ENCODE measurements at regions not wholly inside any gene's neighbourhood (a gene's known extent, or its start where the extent isn't known, plus 50 kb on each side); places are given as distances from the start of the nearest gene placed in this dataset.

GRCh38 chr15:96107916-96108315 lies 222.6 kb upstream of the NR2F2 start:
- H3K79me2 ChIP-seq (ENCODE audit: control insufficient read depth in 1 of 2, insufficient read depth in 2 of 2, low read length in 2 of 2) = no peaks in the 10 kb centered on the region
- H3K4me3 ChIP-seq (ENCODE audit: extremely low read depth in 1 of 4, insufficient read depth in 2 of 4, low read depth in 3 of 4, low read length in 4 of 4) = no peak overlapping the region
- no peaks in the 10 kb centered on the region for H3K9me3 ChIP-seq (ENCODE audit: insufficient read depth in 2 of 2, low read depth in 1 of 2, low read length in 1 of 2)
- H2AFZ ChIP-seq (ENCODE audit: low read length) = no peak overlapping the region
- no peaks in the 10 kb centered on the region for H3K23me2 ChIP-seq (ENCODE audit: low read depth, low read length)
- 82% methylated on average over 2 of the region's 2 CpGs; no CpG with 5 or more reads in 1 of the 2 experiments for WGBS, 2 experiments (ENCODE audit: extremely low coverage in 1 of 2, insufficient coverage in 1 of 2, insufficient read length in 1 of 2, insufficient replicate concordance in 2 of 2, low coverage in 1 of 2, low lambda C conversion rate in 2 of 2, missing lambda C conversion rate in 1 of 2)
- DNase-seq (ENCODE audit: low read depth in 1 of 2, low spot score in 2 of 2) (no peak), FAIRE-seq (no peak)
- no peaks in the 10 kb centered on the region for H3K79me1 ChIP-seq (ENCODE audit: low read depth, low read length)
- no peaks in the 10 kb centered on the region for H3K4me1 ChIP-seq (replicated peaks in 1 of 4; ENCODE audit: control insufficient read depth in 3 of 4, insufficient read depth in 4 of 4, low read length in 3 of 4)
- ChIA-PET POLR2A (ENCODE audit: partially characterized antibody) (no interaction called here), CTCF (ENCODE audit: partially characterized antibody) (interaction anchor here (1.4 kb wide), 1 partner anchor 14 kb away, joined by 3 read pairs; no protein-coding TSS in a partner anchor)
- no peaks in the 10 kb centered on the region for H3K36me3 ChIP-seq (ENCODE audit: control insufficient read depth in 2 of 4, insufficient read depth in 4 of 4, low read length in 3 of 4)
- H2BK15ac ChIP-seq (ENCODE audit: low read length) = no peak overlapping the region
- no peak overlapping the region for H3K56ac ChIP-seq (replicated peaks; ENCODE audit: insufficient read length, low read depth, low read length)
- H3K27me3 ChIP-seq (replicated peaks in 1 of 4; ENCODE audit: control insufficient read depth in 3 of 4, extremely low read depth in 1 of 4, insufficient read depth in 3 of 4, low read length in 3 of 4) = no peaks in the 10 kb centered on the region
- H4K8ac ChIP-seq (ENCODE audit: extremely low read depth, insufficient read depth, low read length) = no peak overlapping the region
- no peak overlapping the region for H3K14ac ChIP-seq (ENCODE audit: insufficient read length)
- H2BK5ac ChIP-seq (ENCODE audit: low read depth, low read length) = no peak overlapping the region
- no peak overlapping the region for H2BK120ac ChIP-seq (replicated peaks; ENCODE audit: low read depth, low read length)
- no peak overlapping the region for H4K91ac ChIP-seq (replicated peaks; ENCODE audit: insufficient read length, low read length)
- H2BK12ac ChIP-seq (ENCODE audit: low read depth, low read length) = no peak overlapping the region
- H4K20me1 ChIP-seq (replicated peaks in 1 of 2; ENCODE audit: control insufficient read depth in 1 of 2, insufficient read depth in 2 of 2, low read length in 2 of 2) = no peaks in the 10 kb centered on the region
- H2AK5ac ChIP-seq (ENCODE audit: low read depth, low read length) = no peak overlapping the region
- no peak overlapping the region for H3K4ac ChIP-seq (replicated peaks; ENCODE audit: insufficient read length, low read depth, low read length)
- H3K9ac ChIP-seq (replicated peaks in 1 of 4; ENCODE audit: extremely low read depth in 1 of 4, low read depth in 3 of 4, low read length in 3 of 4) = no peak overlapping the region
- H2BK20ac ChIP-seq (ENCODE audit: low read length) = no peak overlapping the region
- H3K23ac ChIP-seq (ENCODE audit: insufficient read length) = no peak overlapping the region
- no peak overlapping the region for H3K18ac ChIP-seq (ENCODE audit: extremely low read depth, low read length)
- no peak overlapping the region for H3K4me2 ChIP-seq (ENCODE audit: insufficient read depth in 1 of 2, low read depth in 2 of 2, low read length in 2 of 2)
- no peak overlapping the region for H4K5ac ChIP-seq (ENCODE audit: insufficient read length, low read depth, low read length)
- H3K27ac ChIP-seq (ENCODE audit: low read depth, low read length) = no peak overlapping the region
- TF ChIP-seq E2F6 (IDR thresholded peaks at IDR 0.05) = no peak
- no peak for TF ChIP-seq SRF (IDR thresholded peaks at IDR 0.05; ENCODE audit: low read depth, low read length)
- TF ChIP-seq CREB1 (IDR thresholded peaks at IDR 0.05) = no peak
- TF ChIP-seq EZH2 (IDR thresholded peaks at IDR 0.05; ENCODE audit: low read depth, low read length, severe bottlenecking) = no peak

Measured in H1 (cell line).